Neural progenitor cell (in vitro differentiated cells): ENCODE measurements at regions not wholly inside any gene's neighbourhood (a gene's known extent, or its start where the extent isn't known, plus 50 kb on each side); places are given as distances from the start of the nearest gene placed in this dataset.

Experiments used
- EZH2phosphoT487 ChIP-seq: fragments of 200-600 bp; sonication (generic); IDR thresholded peaks from 2 replicates; pipeline ENCODE4 v1.6.1; 2017; ENCODE audit warnings: antibody characterized with exemption
- TF ChIP-seq, protein P1 (sequence below): fragments of 200-600 bp; sonication (generic); IDR thresholded peaks from 2 replicates; pipeline ENCODE4 v1.5.1; 2017; ENCODE audit warnings: antibody characterized with exemption, mild to moderate bottlenecking

- TF ChIP-seq, protein P1, sequence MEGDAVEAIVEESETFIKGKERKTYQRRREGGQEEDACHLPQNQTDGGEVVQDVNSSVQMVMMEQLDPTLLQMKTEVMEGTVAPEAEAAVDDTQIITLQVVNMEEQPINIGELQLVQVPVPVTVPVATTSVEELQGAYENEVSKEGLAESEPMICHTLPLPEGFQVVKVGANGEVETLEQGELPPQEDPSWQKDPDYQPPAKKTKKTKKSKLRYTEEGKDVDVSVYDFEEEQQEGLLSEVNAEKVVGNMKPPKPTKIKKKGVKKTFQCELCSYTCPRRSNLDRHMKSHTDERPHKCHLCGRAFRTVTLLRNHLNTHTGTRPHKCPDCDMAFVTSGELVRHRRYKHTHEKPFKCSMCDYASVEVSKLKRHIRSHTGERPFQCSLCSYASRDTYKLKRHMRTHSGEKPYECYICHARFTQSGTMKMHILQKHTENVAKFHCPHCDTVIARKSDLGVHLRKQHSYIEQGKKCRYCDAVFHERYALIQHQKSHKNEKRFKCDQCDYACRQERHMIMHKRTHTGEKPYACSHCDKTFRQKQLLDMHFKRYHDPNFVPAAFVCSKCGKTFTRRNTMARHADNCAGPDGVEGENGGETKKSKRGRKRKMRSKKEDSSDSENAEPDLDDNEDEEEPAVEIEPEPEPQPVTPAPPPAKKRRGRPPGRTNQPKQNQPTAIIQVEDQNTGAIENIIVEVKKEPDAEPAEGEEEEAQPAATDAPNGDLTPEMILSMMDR = no peak
- no peak for TF ChIP-seq EZH2phosphoT487
These were observed 67.6 kb upstream of the PLCL2 start for GRCh38 chr3:16817197-16817596.
